Lower lobe of right lung (tissue), 2 donors: ENCODE measurements at regions not wholly inside any gene's neighbourhood (a gene's known extent, or its start where the extent isn't known, plus 50 kb on each side); places are given as distances from the start of the nearest gene placed in this dataset.

Experiments used
- ATAC-seq, 2 donors: fragments of 200-7000 bp; cut with Tn5 transposase; one replicate each; pipeline ENCODE4 v1.9.1; 2020 to 2022; ENCODE audit warnings: mild to moderate bottlenecking in 2 of 2, moderate library complexity in 2 of 2
- DNase-seq: peaks from one replicate; pipeline ENCODE4 v3.0.0-alpha.2; 2020
- H3K27ac ChIP-seq: fragments of 200-600 bp; one replicate; pipeline ENCODE4 v1.8.0; 2022
- H3K27me3 ChIP-seq: fragments of 200-600 bp; one replicate; pipeline ENCODE4 v1.8.0; 2022; ENCODE audit warnings: low read depth
- H3K36me3 ChIP-seq: fragments of 200-600 bp; one replicate; pipeline ENCODE4 v1.8.0; 2022; ENCODE audit warnings: mild to moderate bottlenecking
- H3K4me1 ChIP-seq: fragments of 200-600 bp; one replicate; pipeline ENCODE4 v1.8.0; 2022
- H3K4me3 ChIP-seq: fragments of 200-600 bp; one replicate; pipeline ENCODE4 v1.8.0; 2022; ENCODE audit warnings: mild to moderate bottlenecking
- H3K9me3 ChIP-seq: fragments of 200-600 bp; one replicate; pipeline ENCODE4 v1.8.0; 2022
- CTCF ChIP-seq: fragments of 200-600 bp; IDR thresholded peaks from one replicate; pipeline ENCODE4 v1.8.0; 2022; ENCODE audit warnings: antibody characterized with exemption, mild to moderate bottlenecking
- intact Hi-C: fragments of 100-400 bp; cut with DNase I; formaldehyde crosslinking; loops from one replicate; pipeline ENCODE4 v1.11.0; 2022
- donor health status: DM: no; HTN: yes; CAD: no; lungs with severe emphysema.

GRCh38 chr15:81939604-81940440, 106.0 kb downstream of the MEX3B start:
- TF ChIP-seq CTCF, result peak; percentile 46
- no peaks in the 10 kb centered on the region for H3K4me1 ChIP-seq
- H3K36me3 ChIP-seq, result no peaks in the 10 kb centered on the region
- H3K4me3 ChIP-seq, result no peak overlapping the region
- ATAC-seq (no peak), DNase-seq (no peak)
- H3K27me3 ChIP-seq, result no peaks in the 10 kb centered on the region
- H3K9me3 ChIP-seq, result peaks cover 15% of the 10 kb centered on the region
- no peak overlapping the region for H3K27ac ChIP-seq
- intact Hi-C loops, result no loop called here

GRCh38 chr15:81937189-81937588, 108.6 kb downstream of the MEX3B start:
- no peak overlapping the region for H3K27ac ChIP-seq
- H3K4me3 ChIP-seq, result no peak overlapping the region
- no peaks in the 10 kb centered on the region for H3K4me1 ChIP-seq
- TF ChIP-seq CTCF, result no peak
- peaks cover 15% of the 10 kb centered on the region for H3K9me3 ChIP-seq
- DNase-seq, result no peak
- no peak for ATAC-seq
- intact Hi-C loops, result no loop called here
- no peaks in the 10 kb centered on the region for H3K36me3 ChIP-seq
- no peaks in the 10 kb centered on the region for H3K27me3 ChIP-seq

GRCh38 chr15:81930582-81931369, 115.0 kb downstream of the MEX3B start:
- no peak for ATAC-seq
- no peaks in the 10 kb centered on the region for H3K27me3 ChIP-seq
- H3K9me3 ChIP-seq, result no peaks in the 10 kb centered on the region
- intact Hi-C loops, result no loop called here
- H3K36me3 ChIP-seq, result no peaks in the 10 kb centered on the region
- H3K4me3 ChIP-seq, result no peak overlapping the region
- H3K27ac ChIP-seq, result no peak overlapping the region
- TF ChIP-seq CTCF, result no peak
- DNase-seq, result no peak
- no peaks in the 10 kb centered on the region for H3K4me1 ChIP-seq

- intact Hi-C loops, result no loop called here
- DNase-seq (no peak), ATAC-seq (no peak)
Measured at GRCh38 chr15:81929557-81929956, 116.3 kb downstream of the MEX3B start.

GRCh38 chr15:81926981-81927380, 118.8 kb downstream of the MEX3B start:
- DNase-seq, result no peak
- Histone ChIP-seq H3K4me1 (no peaks in the 10 kb centered on the region), H3K27ac (no peak overlapping the region), H3K36me3 (no peaks in the 10 kb centered on the region), H3K4me3 (no peak overlapping the region), H3K9me3 (no peaks in the 10 kb centered on the region), H3K27me3 (no peaks in the 10 kb centered on the region)
- ATAC-seq, result no peak
- no peak for TF ChIP-seq CTCF
- intact Hi-C loops, result no loop called here

More at GRCh38 chr15:81929557-81929956, 116.3 kb downstream of the MEX3B start:
- TF ChIP-seq CTCF, result no peak
- Histone ChIP-seq H3K4me1 (no peaks in the 10 kb centered on the region), H3K27me3 (no peaks in the 10 kb centered on the region), H3K4me3 (no peak overlapping the region), H3K36me3 (no peaks in the 10 kb centered on the region), H3K9me3 (no peaks in the 10 kb centered on the region), H3K27ac (no peak overlapping the region)
